MM.1S (cell line): ENCODE measurements at regions not wholly inside any gene's neighbourhood (a gene's known extent, or its start where the extent isn't known, plus 50 kb on each side); places are given as distances from the start of the nearest gene placed in this dataset.

ENCODE experiments used
- EZH2 ChIP-seq: fragments of 300-600 bp; sonication (generic); optimal IDR thresholded peaks from 2 replicates; pipeline ENCODE3; 2017; ENCODE audit warnings: low read depth, mild to moderate bottlenecking, antibody characterized with exemption, low read length, mixed read lengths
- EZH2phosphoT487 ChIP-seq: fragments of 300-600 bp; sonication (generic); IDR thresholded peaks from 2 replicates; pipeline ENCODE4 v1.6.1; 2018; ENCODE audit warnings: antibody characterized with exemption, low read length
- TF ChIP-seq, protein P1 (sequence below): fragments of 300-600 bp; sonication (generic); IDR thresholded peaks from 2 replicates; pipeline ENCODE4 v1.5.1; 2016; ENCODE audit warnings: antibody characterized with exemption, low read length, mixed read lengths

DNA sequence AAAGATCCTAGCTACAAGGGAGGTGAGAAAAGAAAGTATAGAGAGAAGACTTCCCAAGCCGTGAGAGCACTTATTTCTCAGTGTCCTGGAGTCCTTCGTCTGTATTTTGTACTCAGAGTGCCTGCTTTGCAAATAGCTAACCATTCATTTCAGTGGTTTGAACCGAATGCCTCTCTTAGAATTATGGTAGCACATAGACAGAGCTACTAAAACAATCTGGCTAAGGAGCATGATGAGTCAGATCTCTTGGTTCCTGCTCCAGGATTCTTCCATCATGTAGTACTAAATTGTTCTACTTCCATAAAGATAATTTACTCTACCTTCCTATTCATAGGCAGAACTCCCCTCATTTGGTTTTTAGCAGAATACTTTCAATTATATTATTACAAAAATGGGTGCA, 946.6 kb downstream of the STIM2 start:
- TF ChIP-seq, protein P1, sequence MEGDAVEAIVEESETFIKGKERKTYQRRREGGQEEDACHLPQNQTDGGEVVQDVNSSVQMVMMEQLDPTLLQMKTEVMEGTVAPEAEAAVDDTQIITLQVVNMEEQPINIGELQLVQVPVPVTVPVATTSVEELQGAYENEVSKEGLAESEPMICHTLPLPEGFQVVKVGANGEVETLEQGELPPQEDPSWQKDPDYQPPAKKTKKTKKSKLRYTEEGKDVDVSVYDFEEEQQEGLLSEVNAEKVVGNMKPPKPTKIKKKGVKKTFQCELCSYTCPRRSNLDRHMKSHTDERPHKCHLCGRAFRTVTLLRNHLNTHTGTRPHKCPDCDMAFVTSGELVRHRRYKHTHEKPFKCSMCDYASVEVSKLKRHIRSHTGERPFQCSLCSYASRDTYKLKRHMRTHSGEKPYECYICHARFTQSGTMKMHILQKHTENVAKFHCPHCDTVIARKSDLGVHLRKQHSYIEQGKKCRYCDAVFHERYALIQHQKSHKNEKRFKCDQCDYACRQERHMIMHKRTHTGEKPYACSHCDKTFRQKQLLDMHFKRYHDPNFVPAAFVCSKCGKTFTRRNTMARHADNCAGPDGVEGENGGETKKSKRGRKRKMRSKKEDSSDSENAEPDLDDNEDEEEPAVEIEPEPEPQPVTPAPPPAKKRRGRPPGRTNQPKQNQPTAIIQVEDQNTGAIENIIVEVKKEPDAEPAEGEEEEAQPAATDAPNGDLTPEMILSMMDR, result no peak
- TF ChIP-seq EZH2, result no peak
- TF ChIP-seq EZH2phosphoT487, result no peak
